ENCODE measurements at regions not wholly inside any gene's neighbourhood (a gene's known extent, or its start where the extent isn't known, plus 50 kb on each side); places are given as distances from the start of the nearest gene placed in this dataset.
"Not testable (repeated sequence)": the region's sequence is repeated elsewhere in the genome, so short reads cannot be mapped to it uniquely, and the experiment has no call there.

GRCh38 chr10:29784175-29784773 is 149.5 kb upstream of the SVIL start:
- DNase-seq: no peak

GRCh38 chr10:29783201-29783947 is 148.6 kb upstream of the SVIL start:
- DNase-seq: no peak

- no peak for DNase-seq
Observed at GRCh38 chr10:29780639-29781038, 145.9 kb upstream of the SVIL start.

GRCh38 chr10:29780096-29780495 is 145.3 kb upstream of the SVIL start:
- no peak for DNase-seq

GRCh38 chr10:29776246-29776645 is 141.5 kb upstream of the SVIL start:
- DNase-seq: no peak

- DNase-seq: no peak
Observed at GRCh38 chr10:29774475-29774874, 139.7 kb upstream of the SVIL start.

- DNase-seq: no peak
Observed at GRCh38 chr10:29773675-29774091, 138.9 kb upstream of the SVIL start.

GRCh38 chr10:29772403-29772802 is 137.6 kb upstream of the SVIL start:
- DNase-seq: no peak

GRCh38 chr10:29771376-29771775 is 136.6 kb upstream of the SVIL start:
- no peak for DNase-seq

GRCh38 chr10:29769277-29769676 is 134.5 kb upstream of the SVIL start:
- not testable (repeated sequence) for DNase-seq

GRCh38 chr10:29767968-29768367 is 133.2 kb upstream of the SVIL start:
- no peak for DNase-seq

- no peak for DNase-seq
Observed at GRCh38 chr10:29766753-29767152, 132.0 kb upstream of the SVIL start.

- DNase-seq: no peak
Observed at GRCh38 chr10:29765330-29765729, 130.6 kb upstream of the SVIL start.

GRCh38 chr10:29763396-29763795 is 128.6 kb upstream of the SVIL start:
- DNase-seq: no peak

GRCh38 chr10:29761916-29762315 is 127.1 kb upstream of the SVIL start:
- no peak for DNase-seq

- DNase-seq: no peak
Observed at GRCh38 chr10:29760138-29760900, 125.5 kb upstream of the SVIL start.

- DNase-seq: no peak
Observed at GRCh38 chr10:29757551-29758297, 123.0 kb upstream of the SVIL start.

- no peak for DNase-seq
Observed at GRCh38 chr10:29756451-29756850, 121.7 kb upstream of the SVIL start.

- no peak for DNase-seq
Observed at GRCh38 chr10:29753283-29753682, 118.5 kb upstream of the SVIL start.

GRCh38 chr10:29751684-29752083 is 116.9 kb upstream of the SVIL start:
- DNase-seq: no peak

- DNase-seq: no peak
Observed at GRCh38 chr10:29751240-29751639, 116.5 kb upstream of the SVIL start.

- DNase-seq: no peak
Observed at GRCh38 chr10:29749150-29749549, 114.4 kb upstream of the SVIL start.

- DNase-seq: no peak
Observed at GRCh38 chr10:29748109-29748650, 113.4 kb upstream of the SVIL start.
